GM12891 (cell line): ENCODE measurements at regions not wholly inside any gene's neighbourhood (a gene's known extent, or its start where the extent isn't known, plus 50 kb on each side); places are given as distances from the start of the nearest gene placed in this dataset.

Experiments
- POLR2A ChIP-seq: IDR thresholded peaks from 2 replicates; pipeline ENCODE4 v1.6.1; 2011; ENCODE audit warnings: low read depth, low read length, control low read depth
- POLR2AphosphoS5 ChIP-seq: IDR thresholded peaks from 2 replicates; pipeline ENCODE4 v1.6.1; 2011; ENCODE audit warnings: low read depth, low read length, control low read depth
- POU2F2 ChIP-seq: IDR thresholded peaks from 2 replicates; pipeline ENCODE4 v1.6.1; 2011; ENCODE audit warnings: low read depth, mild to moderate bottlenecking, control low read depth, low read length, moderate library complexity
- SPI1 ChIP-seq: IDR thresholded peaks from 2 replicates; pipeline ENCODE4 v1.6.1; 2011; ENCODE audit warnings: low read depth, low read length, control low read depth
- TAF1 ChIP-seq: IDR thresholded peaks from 2 replicates; pipeline ENCODE4 v1.6.1; 2011; ENCODE audit warnings: low read depth, low read length, control low read depth

DNA sequence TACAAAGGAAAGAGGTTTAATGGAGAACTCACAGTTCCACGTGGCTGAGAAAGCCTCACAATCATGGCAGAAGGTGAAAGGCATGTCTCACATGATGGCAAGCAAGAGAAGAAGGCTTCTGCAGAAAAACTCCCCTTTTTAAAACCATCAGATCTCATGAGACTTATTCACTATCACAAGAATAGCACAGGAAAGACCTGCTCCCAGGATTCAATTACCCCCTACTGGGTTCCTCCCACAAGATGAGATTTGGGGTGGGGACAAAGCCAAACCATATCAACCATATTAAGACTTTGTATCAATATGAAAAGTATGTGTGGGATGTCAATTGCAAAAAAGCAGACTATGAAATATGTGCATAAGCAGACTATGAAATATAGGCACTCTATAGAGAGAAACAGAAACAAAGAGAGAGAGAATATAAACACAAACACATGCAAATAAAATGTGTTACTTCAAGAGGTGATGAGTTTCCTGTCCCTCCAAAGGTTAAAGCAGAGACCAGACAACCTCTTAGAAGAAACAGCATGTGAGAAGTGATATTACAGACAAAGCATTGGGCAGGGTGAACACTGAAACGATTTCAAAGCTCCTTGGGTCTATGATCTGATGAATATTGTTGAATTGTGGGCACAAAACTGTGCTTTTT is 151.2 kb upstream of the KRR1 start:
- no peak for TF ChIP-seq POLR2A
- TF ChIP-seq TAF1, result no peak
- TF ChIP-seq POLR2AphosphoS5, result no peak
- no peak for TF ChIP-seq SPI1
- no peak for TF ChIP-seq POU2F2
